ENCODE measurements at regions not wholly inside any gene's neighbourhood (a gene's known extent, or its start where the extent isn't known, plus 50 kb on each side); places are given as distances from the start of the nearest gene placed in this dataset.

DNA sequence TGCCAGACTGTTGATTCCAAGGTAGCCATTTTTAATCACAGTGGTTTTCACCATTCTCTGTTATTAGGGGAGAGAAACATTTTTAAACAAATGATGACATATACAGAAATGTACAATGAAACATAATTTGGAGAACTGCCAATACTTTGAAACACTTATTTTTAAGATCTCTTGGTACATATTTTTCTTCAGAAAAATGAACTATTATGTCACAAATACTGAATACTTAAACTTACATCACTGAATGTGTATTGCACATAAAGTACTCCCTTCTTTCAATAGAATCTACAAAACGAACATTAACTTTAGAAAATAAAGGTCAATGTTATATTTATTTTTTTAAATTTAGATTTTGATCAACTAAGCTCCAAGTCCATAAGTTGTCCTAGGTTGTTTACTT lies 71.7 kb upstream of the CPNE8 start:
- Mint-ChIP-seq H3K36me3 (no peaks in the 10 kb centered on the region), H3K9me3 (peaks cover 23% of the 10 kb centered on the region), H3K4me3 (no peak overlapping the region), H3K4me1 (no peaks in the 10 kb centered on the region), H3K27me3 (ENCODE audit: low read depth) (no peaks in the 10 kb centered on the region), H3K27ac (no peak overlapping the region)
- TF ChIP-seq, protein P1, sequence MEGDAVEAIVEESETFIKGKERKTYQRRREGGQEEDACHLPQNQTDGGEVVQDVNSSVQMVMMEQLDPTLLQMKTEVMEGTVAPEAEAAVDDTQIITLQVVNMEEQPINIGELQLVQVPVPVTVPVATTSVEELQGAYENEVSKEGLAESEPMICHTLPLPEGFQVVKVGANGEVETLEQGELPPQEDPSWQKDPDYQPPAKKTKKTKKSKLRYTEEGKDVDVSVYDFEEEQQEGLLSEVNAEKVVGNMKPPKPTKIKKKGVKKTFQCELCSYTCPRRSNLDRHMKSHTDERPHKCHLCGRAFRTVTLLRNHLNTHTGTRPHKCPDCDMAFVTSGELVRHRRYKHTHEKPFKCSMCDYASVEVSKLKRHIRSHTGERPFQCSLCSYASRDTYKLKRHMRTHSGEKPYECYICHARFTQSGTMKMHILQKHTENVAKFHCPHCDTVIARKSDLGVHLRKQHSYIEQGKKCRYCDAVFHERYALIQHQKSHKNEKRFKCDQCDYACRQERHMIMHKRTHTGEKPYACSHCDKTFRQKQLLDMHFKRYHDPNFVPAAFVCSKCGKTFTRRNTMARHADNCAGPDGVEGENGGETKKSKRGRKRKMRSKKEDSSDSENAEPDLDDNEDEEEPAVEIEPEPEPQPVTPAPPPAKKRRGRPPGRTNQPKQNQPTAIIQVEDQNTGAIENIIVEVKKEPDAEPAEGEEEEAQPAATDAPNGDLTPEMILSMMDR (IDR thresholded peaks at IDR 0.05; ENCODE audit: unreplicated experiment), result no peak
- DNase-seq (ENCODE audit: low spot score in 2 of 2, unreplicated experiment in 2 of 2), result no peak

DNA sequence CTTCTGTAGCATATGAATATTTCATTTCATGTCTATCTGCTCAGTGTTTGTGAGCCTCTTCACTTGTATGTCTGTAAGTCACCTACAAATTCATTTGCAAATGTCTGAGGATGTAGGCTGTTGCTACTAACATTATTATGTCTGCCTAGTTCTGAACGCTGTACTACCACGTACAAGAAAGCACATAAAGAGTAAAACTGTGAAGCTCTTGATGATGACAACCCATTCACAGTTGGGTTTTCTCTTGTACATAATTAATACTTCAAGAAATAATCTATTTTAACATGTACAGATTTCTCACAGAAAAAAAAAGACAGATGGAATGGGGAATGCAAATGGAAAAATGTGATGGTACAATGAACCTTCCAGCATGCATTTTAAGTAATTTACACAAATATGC lies 64.3 kb upstream of the CPNE8 start:
- Mint-ChIP-seq H3K36me3 (no peaks in the 10 kb centered on the region), H3K27me3 (ENCODE audit: low read depth) (no peaks in the 10 kb centered on the region), H3K27ac (no peak overlapping the region), H3K9me3 (peaks cover 36% of the 10 kb centered on the region), H3K4me1 (no peaks in the 10 kb centered on the region), H3K4me3 (no peak overlapping the region)
- TF ChIP-seq, protein P1 (IDR thresholded peaks at IDR 0.05; ENCODE audit: unreplicated experiment), result no peak
- DNase-seq (ENCODE audit: low spot score in 2 of 2, unreplicated experiment in 2 of 2), result no peak

DNA sequence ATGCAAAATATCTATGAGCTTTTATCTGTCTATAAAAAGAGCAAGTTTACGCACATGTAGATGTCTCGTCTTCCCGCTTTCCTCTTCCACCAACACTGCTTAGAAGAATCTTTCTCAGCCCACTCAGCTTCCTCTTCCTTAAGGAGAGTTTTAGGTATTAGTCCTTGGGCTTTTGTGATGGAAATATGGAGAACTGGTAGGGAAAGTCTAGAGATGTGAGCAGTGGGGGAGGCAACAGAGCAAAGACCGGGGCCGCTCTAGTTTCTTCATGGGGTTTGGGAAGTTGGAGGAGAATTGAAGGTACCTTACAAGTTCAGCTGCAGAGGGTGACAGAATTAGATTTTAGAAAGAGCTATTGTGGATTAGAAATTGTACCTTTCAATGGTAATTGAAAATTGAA lies 56.3 kb upstream of the CPNE8 start:
- Mint-ChIP-seq H3K27me3 (ENCODE audit: low read depth) (peaks cover 4% of the 10 kb centered on the region), H3K27ac (no peak overlapping the region), H3K9me3 (no peaks in the 10 kb centered on the region), H3K4me3 (no peak overlapping the region), H3K4me1 (no peaks in the 10 kb centered on the region), H3K36me3 (no peaks in the 10 kb centered on the region)
- TF ChIP-seq, protein P1 (IDR thresholded peaks at IDR 0.05; ENCODE audit: unreplicated experiment), result no peak
- DNase-seq (ENCODE audit: low spot score in 2 of 2, unreplicated experiment in 2 of 2), result no peak

DNA sequence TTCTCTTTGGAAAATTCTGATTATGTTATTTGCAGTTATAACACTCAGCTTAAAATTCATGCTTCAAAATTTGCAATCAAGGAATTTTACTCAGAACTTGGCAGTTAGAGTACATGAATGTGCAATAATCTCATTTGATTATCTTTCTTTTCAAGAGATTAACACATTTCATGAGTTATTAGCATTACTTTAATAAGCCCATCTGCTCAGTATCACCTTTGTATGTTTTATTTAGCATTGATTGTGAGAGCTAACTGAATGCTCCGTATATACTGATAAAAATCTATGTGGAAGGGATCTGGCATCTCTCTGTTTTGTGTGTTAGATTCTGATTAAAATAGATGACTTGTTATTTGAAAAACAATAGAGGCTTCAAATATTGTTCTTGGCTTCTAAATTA lies 55.6 kb upstream of the CPNE8 start:
- Mint-ChIP-seq H3K27me3 (ENCODE audit: low read depth) (peaks cover 4% of the 10 kb centered on the region), H3K4me1 (no peaks in the 10 kb centered on the region), H3K27ac (no peak overlapping the region), H3K36me3 (no peaks in the 10 kb centered on the region), H3K4me3 (no peak overlapping the region), H3K9me3 (no peaks in the 10 kb centered on the region)
- no peak for DNase-seq (ENCODE audit: low spot score in 2 of 2, unreplicated experiment in 2 of 2)
- TF ChIP-seq, protein P1 (IDR thresholded peaks at IDR 0.05; ENCODE audit: unreplicated experiment), result no peak

DNA sequence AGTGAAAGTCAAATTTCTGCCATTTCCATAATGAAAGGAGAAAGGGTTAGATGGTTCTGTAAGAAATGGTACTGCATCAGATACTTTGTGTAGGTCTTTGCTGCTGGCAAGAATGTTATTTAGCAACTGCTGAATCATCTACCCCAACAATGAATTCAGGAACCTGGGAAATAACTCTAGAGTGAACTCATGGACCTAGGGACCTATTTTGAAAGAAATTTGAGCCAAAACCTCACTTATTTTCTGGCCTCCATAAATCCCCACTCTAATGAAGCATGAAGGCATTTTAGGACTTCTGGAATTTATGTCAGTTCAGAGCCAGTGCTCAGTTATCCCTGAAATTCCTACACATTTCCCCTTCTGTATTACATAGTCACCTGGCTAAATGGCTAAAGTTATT lies 50.9 kb upstream of the CPNE8 start:
- Mint-ChIP-seq H3K4me1 (no peaks in the 10 kb centered on the region), H3K4me3 (no peak overlapping the region), H3K36me3 (no peaks in the 10 kb centered on the region), H3K27me3 (ENCODE audit: low read depth) (no peaks in the 10 kb centered on the region), H3K9me3 (no peaks in the 10 kb centered on the region), H3K27ac (no peak overlapping the region)
- TF ChIP-seq, protein P1 (IDR thresholded peaks at IDR 0.05; ENCODE audit: unreplicated experiment), result no peak
- DNase-seq (ENCODE audit: low spot score in 2 of 2, unreplicated experiment in 2 of 2), result no peak

Measured in mesothelial cell of epicardium (in vitro differentiated cells).